ENCODE measurements at regions not wholly inside any gene's neighbourhood (a gene's known extent, or its start where the extent isn't known, plus 50 kb on each side); places are given as distances from the start of the nearest gene placed in this dataset.
"Not testable (repeated sequence)": the region's sequence is repeated elsewhere in the genome, so short reads cannot be mapped to it uniquely, and the experiment has no call there.

- DNase-seq = no peak
Measured at GRCh38 chr15:62218841-62219240, 53.8 kb upstream of the C2CD4B start.

- DNase-seq = no peak
Measured at GRCh38 chr15:62219799-62220198, 54.7 kb upstream of the C2CD4B start.

GRCh38 chr15:62223020-62223419 lies 57.9 kb upstream of the C2CD4B start:
- DNase-seq = no peak

- no peak for DNase-seq
Measured at GRCh38 chr15:62228604-62229003, 63.5 kb upstream of the C2CD4B start.

GRCh38 chr15:62231856-62232255 lies 66.8 kb upstream of the C2CD4B start:
- no peak for DNase-seq

- no peak for DNase-seq
Measured at GRCh38 chr15:62240121-62241096, 75.3 kb upstream of the C2CD4B start.

GRCh38 chr15:62241135-62241770 lies 76.2 kb upstream of the C2CD4B start:
- no peak for DNase-seq

GRCh38 chr15:62242999-62243398 lies 77.9 kb upstream of the C2CD4B start:
- no peak for DNase-seq

- no peak for DNase-seq
Measured at GRCh38 chr15:62244762-62245161, 79.7 kb upstream of the C2CD4B start.

- no peak for DNase-seq
Measured at GRCh38 chr15:62248277-62248984, 83.3 kb upstream of the C2CD4B start.

GRCh38 chr15:62249501-62249900 lies 84.4 kb upstream of the C2CD4B start:
- no peak for DNase-seq

- no peak for DNase-seq
Measured at GRCh38 chr15:62250186-62250585, 85.1 kb upstream of the C2CD4B start.

GRCh38 chr15:62250978-62251377 lies 85.9 kb upstream of the C2CD4B start:
- DNase-seq = no peak

- DNase-seq = no peak
Measured at GRCh38 chr15:62253294-62253693, 88.2 kb upstream of the C2CD4B start.

GRCh38 chr15:62254137-62254934 lies 89.3 kb upstream of the C2CD4B start:
- DNase-seq = peak in 20 of 51 donors; percentile 1 to 41 (median 8)

- DNase-seq = not testable (repeated sequence)
Measured at GRCh38 chr15:62256430-62256829, 91.3 kb upstream of the C2CD4B start.

- no peak for DNase-seq
Measured at GRCh38 chr15:62257996-62258521, 93.0 kb upstream of the C2CD4B start.

GRCh38 chr15:62262305-62262941 lies 97.3 kb upstream of the C2CD4B start:
- no peak for DNase-seq

- no peak for DNase-seq
Measured at GRCh38 chr15:62264196-62264595, 99.1 kb upstream of the C2CD4B start.

- no peak for DNase-seq
Measured at GRCh38 chr15:62269504-62269903, 104.4 kb upstream of the C2CD4B start.

Data from hypothalamus (tissue), 51 donors.